Suprapubic skin (tissue), 3 donors: ENCODE measurements at regions not wholly inside any gene's neighbourhood (a gene's known extent, or its start where the extent isn't known, plus 50 kb on each side); places are given as distances from the start of the nearest gene placed in this dataset.

ENCODE experiments used
- POLR2AphosphoS5 ChIP-seq, 3 donors: sonication (generic); formaldehyde crosslinking; IDR thresholded peaks; one replicate each; pipeline ENCODE4 v1.6.1; 2017; ENCODE audit warnings: antibody characterized with exemption in 3 of 3
- TF ChIP-seq, protein P1 (sequence below), 2 donors: fragments of 200-600 bp in 1 of 2; fragments of 450-650 bp in 1 of 2; sonication (generic) in 1 of 2; IDR thresholded peaks; one replicate each; pipeline ENCODE4 v1.5.1; 2016 to 2019; ENCODE audit warnings: antibody characterized with exemption in 2 of 2, mild to moderate bottlenecking in 1 of 2, moderate library complexity in 1 of 2

DNA sequence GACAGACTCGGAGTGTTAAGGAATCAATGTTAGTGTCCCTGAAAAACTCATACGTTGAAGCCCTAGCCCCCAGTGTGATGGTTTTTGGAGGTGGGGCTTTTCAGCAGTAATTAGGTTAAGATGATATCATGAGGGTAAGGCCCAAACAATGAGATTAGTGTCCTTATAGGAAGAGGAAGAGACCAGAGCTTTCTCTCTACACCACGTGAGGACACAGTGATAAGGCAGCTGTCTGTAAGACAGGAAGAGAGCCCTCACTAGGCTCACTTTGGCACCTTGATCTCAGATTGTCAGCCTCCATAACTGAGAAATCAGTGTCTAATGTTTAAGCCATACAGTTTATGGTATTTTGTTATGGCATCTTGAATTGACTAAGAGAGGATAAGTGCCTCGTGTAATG, 403.2 kb downstream of the NPIPA7 start:
- TF ChIP-seq, protein P1, sequence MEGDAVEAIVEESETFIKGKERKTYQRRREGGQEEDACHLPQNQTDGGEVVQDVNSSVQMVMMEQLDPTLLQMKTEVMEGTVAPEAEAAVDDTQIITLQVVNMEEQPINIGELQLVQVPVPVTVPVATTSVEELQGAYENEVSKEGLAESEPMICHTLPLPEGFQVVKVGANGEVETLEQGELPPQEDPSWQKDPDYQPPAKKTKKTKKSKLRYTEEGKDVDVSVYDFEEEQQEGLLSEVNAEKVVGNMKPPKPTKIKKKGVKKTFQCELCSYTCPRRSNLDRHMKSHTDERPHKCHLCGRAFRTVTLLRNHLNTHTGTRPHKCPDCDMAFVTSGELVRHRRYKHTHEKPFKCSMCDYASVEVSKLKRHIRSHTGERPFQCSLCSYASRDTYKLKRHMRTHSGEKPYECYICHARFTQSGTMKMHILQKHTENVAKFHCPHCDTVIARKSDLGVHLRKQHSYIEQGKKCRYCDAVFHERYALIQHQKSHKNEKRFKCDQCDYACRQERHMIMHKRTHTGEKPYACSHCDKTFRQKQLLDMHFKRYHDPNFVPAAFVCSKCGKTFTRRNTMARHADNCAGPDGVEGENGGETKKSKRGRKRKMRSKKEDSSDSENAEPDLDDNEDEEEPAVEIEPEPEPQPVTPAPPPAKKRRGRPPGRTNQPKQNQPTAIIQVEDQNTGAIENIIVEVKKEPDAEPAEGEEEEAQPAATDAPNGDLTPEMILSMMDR (IDR thresholded peaks at IDR 0.05), result no peak
- no peak for TF ChIP-seq POLR2AphosphoS5 (IDR thresholded peaks at IDR 0.05)
